ENCODE measurements at regions not wholly inside any gene's neighbourhood (a gene's known extent, or its start where the extent isn't known, plus 50 kb on each side); places are given as distances from the start of the nearest gene placed in this dataset.

DNA sequence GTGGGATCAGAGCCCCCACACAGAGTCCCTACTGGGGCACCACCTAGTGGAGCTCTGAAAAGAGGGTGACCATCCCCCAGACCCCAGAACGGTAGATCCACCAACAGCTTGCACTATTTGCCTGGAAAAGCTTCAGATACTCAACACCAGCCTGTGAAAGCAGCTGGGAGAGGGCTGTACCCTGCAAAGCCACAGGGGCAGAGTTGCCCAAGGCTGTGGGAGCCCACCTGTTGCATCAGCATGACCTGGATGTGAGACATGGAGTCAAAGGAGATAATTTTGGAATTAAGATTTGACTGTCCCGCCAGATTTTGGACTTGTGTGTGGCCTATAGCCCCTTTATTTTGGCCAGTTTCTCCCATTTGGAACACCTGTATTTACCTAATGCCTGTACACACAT, 260.4 kb downstream of the TBX18 start:
- H3K27me3 ChIP-seq (replicated peaks; ENCODE audit: insufficient read depth) = no peaks in the 10 kb centered on the region
- H3K36me3 ChIP-seq = no peaks in the 10 kb centered on the region
- H3K4me3 ChIP-seq = no peak overlapping the region
- no peak for DNase-seq (ENCODE audit: low spot score)
- TF ChIP-seq, protein P1, sequence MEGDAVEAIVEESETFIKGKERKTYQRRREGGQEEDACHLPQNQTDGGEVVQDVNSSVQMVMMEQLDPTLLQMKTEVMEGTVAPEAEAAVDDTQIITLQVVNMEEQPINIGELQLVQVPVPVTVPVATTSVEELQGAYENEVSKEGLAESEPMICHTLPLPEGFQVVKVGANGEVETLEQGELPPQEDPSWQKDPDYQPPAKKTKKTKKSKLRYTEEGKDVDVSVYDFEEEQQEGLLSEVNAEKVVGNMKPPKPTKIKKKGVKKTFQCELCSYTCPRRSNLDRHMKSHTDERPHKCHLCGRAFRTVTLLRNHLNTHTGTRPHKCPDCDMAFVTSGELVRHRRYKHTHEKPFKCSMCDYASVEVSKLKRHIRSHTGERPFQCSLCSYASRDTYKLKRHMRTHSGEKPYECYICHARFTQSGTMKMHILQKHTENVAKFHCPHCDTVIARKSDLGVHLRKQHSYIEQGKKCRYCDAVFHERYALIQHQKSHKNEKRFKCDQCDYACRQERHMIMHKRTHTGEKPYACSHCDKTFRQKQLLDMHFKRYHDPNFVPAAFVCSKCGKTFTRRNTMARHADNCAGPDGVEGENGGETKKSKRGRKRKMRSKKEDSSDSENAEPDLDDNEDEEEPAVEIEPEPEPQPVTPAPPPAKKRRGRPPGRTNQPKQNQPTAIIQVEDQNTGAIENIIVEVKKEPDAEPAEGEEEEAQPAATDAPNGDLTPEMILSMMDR (IDR thresholded peaks at IDR 0.05) = no peak
- no peak for ATAC-seq (ENCODE audit: insufficient number of reproducible peaks, low FRiP score, low read depth)
- H3K27ac ChIP-seq = no peak overlapping the region
- H3K4me1 ChIP-seq (ENCODE audit: control insufficient read depth in 1 of 2, low read depth in 2 of 2) = peaks cover under 1 to 3% of the 10 kb centered on the region in 2 donors
- H3K9me3 ChIP-seq = no peaks in the 10 kb centered on the region

DNA sequence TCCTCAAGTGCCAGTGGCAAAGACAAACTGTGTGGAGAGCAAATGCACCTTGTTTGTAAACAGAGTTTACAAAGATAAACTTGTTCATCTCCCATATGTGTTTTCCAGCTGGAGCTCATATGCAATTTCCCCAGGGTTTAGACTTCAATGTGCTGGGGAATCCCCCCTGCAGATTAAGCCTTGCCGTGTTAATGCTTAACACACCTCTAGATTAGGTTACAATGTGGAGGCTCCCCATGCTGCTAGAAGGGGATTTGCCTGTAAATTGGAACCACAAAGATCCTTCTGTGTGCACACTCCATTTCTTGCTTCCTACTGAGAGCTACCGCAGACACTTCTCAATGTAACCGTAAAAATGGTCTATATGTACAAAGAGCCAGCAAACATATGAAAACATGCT, 263.1 kb downstream of the TBX18 start:
- no peaks in the 10 kb centered on the region for H3K36me3 ChIP-seq
- H3K4me1 ChIP-seq (ENCODE audit: control insufficient read depth in 1 of 2, low read depth in 2 of 2) = no peaks in the 10 kb centered on the region
- H3K27ac ChIP-seq = no peak overlapping the region
- ATAC-seq (ENCODE audit: insufficient number of reproducible peaks, low FRiP score, low read depth) (no peak), DNase-seq (ENCODE audit: low spot score) (no peak)
- no peaks in the 10 kb centered on the region for H3K27me3 ChIP-seq (replicated peaks; ENCODE audit: insufficient read depth)
- H3K4me3 ChIP-seq = no peak overlapping the region
- TF ChIP-seq, protein P1 (IDR thresholded peaks at IDR 0.05) = no peak
- no peaks in the 10 kb centered on the region for H3K9me3 ChIP-seq

DNA sequence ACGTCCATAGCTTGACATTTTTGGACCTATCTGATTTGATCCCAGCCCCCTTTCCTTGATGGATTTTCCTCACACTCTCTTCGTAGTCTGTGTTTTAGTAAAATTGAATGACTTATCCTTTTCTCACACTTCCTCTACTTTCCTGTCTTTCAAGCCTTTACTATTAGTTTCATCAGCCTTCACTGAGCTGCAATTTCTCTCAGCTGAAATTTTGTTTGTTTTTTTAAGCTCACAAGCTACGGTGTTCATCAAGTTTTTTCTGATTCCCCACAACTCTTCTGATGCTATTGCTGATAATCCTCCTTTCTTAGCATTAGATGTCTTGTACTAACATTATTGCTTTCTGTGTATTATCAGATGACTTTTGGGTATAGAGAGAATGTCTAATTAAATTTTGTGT, 263.7 kb downstream of the TBX18 start:
- Histone ChIP-seq H3K4me3 (no peak overlapping the region), H3K4me1 (ENCODE audit: control insufficient read depth in 1 of 2, low read depth in 2 of 2) (no peaks in the 10 kb centered on the region), H3K27ac (no peak overlapping the region), H3K9me3 (no peaks in the 10 kb centered on the region), H3K27me3 (replicated peaks; ENCODE audit: insufficient read depth) (no peaks in the 10 kb centered on the region), H3K36me3 (no peaks in the 10 kb centered on the region)
- TF ChIP-seq, protein P1 (IDR thresholded peaks at IDR 0.05) = no peak
- ATAC-seq (ENCODE audit: insufficient number of reproducible peaks, low FRiP score, low read depth) = no peak
- no peak for DNase-seq (ENCODE audit: low spot score)

DNA sequence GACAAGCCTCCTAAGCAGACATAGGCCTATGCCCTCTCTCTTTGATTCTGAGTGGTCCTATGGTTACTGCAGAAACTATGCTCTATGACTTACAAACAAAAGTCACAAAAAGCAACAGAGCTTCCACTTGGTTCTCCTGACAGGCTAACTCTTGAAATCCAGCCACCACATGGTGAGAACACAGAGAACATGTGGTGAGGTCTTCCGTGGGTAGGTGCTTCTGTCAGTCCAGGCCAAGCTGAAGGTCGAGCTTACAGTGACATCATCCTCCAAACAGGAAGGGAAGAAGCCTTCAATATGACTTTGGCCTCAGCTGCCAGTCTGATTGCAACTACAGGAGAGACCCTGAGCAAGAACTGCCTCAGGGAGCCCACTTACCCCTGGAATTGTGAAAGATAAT, 265.5 kb downstream of the TBX18 start:
- ATAC-seq (ENCODE audit: insufficient number of reproducible peaks, low FRiP score, low read depth) (no peak), DNase-seq (ENCODE audit: low spot score) (no peak)
- Histone ChIP-seq H3K4me1 (ENCODE audit: control insufficient read depth in 1 of 2, low read depth in 2 of 2) (no peaks in the 10 kb centered on the region), H3K27me3 (replicated peaks; ENCODE audit: insufficient read depth) (no peaks in the 10 kb centered on the region), H3K4me3 (no peak overlapping the region), H3K9me3 (no peaks in the 10 kb centered on the region), H3K27ac (no peak overlapping the region), H3K36me3 (no peaks in the 10 kb centered on the region)
- TF ChIP-seq, protein P1 (IDR thresholded peaks at IDR 0.05) = no peak

DNA sequence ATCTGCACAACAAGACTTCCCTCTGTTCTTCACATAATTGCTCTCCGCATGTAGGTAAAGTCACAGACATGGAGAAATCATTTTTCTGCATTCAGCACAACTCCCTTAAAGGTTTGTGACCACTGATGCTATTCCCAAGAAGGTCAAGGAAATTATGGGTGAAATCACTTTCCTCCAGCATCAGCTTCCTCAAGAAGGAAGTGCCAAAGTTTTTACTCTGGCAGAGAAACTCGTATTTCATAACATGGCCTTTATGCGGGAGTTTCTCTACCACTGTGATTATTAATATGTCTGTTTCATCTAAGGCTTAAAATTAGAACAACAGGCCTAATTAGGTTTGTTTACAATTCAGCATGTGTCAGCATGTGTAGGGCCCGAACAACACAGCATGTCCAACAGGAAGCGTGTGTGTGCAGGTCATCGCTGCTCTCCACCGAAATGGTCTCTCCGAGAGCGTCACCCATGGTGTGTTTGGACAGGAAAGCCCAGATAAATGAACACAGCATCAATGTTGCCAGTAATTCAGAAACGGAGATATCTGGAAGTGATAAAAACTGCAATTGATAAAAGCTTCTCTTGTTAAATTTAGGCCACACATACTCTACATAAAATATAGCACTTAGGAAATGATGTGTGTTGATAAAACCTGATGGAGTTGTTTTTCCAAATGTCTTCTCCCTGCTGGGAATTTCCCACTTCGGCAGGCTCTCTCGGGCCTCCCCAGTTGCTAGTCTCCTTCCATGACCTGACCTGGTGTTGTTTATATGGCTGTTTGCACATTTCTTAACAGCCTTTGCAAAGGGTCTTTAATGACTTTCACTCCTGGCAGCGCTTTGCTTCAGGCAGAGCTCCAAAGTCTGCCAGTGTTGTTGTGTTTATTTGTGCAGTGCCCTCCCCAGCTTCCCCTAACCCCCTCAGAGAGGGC, 265.1 kb upstream of the CEP162 start:
- H3K4me3 ChIP-seq = no peak overlapping the region
- H3K4me1 ChIP-seq (ENCODE audit: control insufficient read depth in 1 of 2, low read depth in 2 of 2) = peaks cover 7 to 19% of the 10 kb centered on the region in 2 donors
- no peak for ATAC-seq (ENCODE audit: insufficient number of reproducible peaks, low FRiP score, low read depth)
- DNase-seq (ENCODE audit: low spot score) = no peak
- H3K36me3 ChIP-seq = no peaks in the 10 kb centered on the region
- peak overlapping the region; percentile 25 to 71 for H3K27ac ChIP-seq
- TF ChIP-seq, protein P1 (IDR thresholded peaks at IDR 0.05) = no peak
- no peaks in the 10 kb centered on the region for H3K9me3 ChIP-seq
- no peaks in the 10 kb centered on the region for H3K27me3 ChIP-seq (replicated peaks; ENCODE audit: insufficient read depth)

Data from thoracic aorta (tissue), 2 donors.